ENCODE measurements at regions not wholly inside any gene's neighbourhood (a gene's known extent, or its start where the extent isn't known, plus 50 kb on each side); places are given as distances from the start of the nearest gene placed in this dataset.

- no peak overlapping the region for H3K4me3 ChIP-seq (ENCODE audit: control insufficient read depth in 2 of 3, extremely low read depth in 1 of 3, insufficient read depth in 2 of 3, low read depth in 1 of 3, low read length in 3 of 3)
- dilution Hi-C loops (cut with MboI; ENCODE audit: extremely low pct_ligation_motif_present, low sequenced_read_pairs) = no loop called here
- H3K27ac ChIP-seq (ENCODE audit: control insufficient read depth, insufficient read depth, low read length) = no peak overlapping the region
- peaks cover 6% of the 10 kb centered on the region for H3K4me1 ChIP-seq (ENCODE audit: control insufficient read depth, extremely low read depth, insufficient read depth, low read length)
- no peaks in the 10 kb centered on the region for H3K9me3 ChIP-seq (ENCODE audit: control insufficient read depth, low read depth, low read length)
- H3K79me2 ChIP-seq (ENCODE audit: control insufficient read depth, insufficient read depth, low read length) = no peaks in the 10 kb centered on the region
- no peaks in the 10 kb centered on the region for H3K27me3 ChIP-seq (ENCODE audit: control insufficient read depth, extremely low read depth, insufficient read depth, low read length)
- H4K20me1 ChIP-seq (ENCODE audit: control insufficient read depth, extremely low read depth, insufficient read depth, low read length) = no peaks in the 10 kb centered on the region
- H3K9ac ChIP-seq (ENCODE audit: control insufficient read depth, extremely low read depth, insufficient read depth, low read length) = no peak overlapping the region
- H3K36me3 ChIP-seq (ENCODE audit: control insufficient read depth in 2 of 2, extremely low read depth in 1 of 2, insufficient read depth in 2 of 2, low read length in 2 of 2) = no peaks in the 10 kb centered on the region
- no peak for DNase-seq (ENCODE audit: low read depth, low spot score)
- H3K4me2 ChIP-seq (ENCODE audit: control insufficient read depth, extremely low read depth, insufficient read depth, low read depth, low read length) = no peak overlapping the region
- no peak for TF ChIP-seq EZH2 (IDR thresholded peaks at IDR 0.05; ENCODE audit: low read length)
- no peak for TF ChIP-seq CTCF (optimal IDR thresholded peaks at IDR 0.05 in 1 of 3, IDR thresholded peaks at IDR 0.05 in 1 of 3, conservative IDR thresholded peaks at IDR 0.05 in 1 of 3; ENCODE audit: extremely low read depth in 1 of 3, insufficient read depth in 2 of 3, low read length in 3 of 3)
- FAIRE-seq = no peak
- peak overlapping the region; percentile 49 for H2AFZ ChIP-seq (ENCODE audit: control insufficient read depth, low read length)
- H3K9me1 ChIP-seq (ENCODE audit: control insufficient read depth, extremely low read depth, insufficient read depth, low read length) = no peaks in the 10 kb centered on the region
These were observed 52.3 kb upstream of the COL5A2 start for GRCh38 chr2:189231719-189232323.

- H3K27ac ChIP-seq (ENCODE audit: control insufficient read depth, insufficient read depth, low read length) = peak overlapping the region; percentile 37
- FAIRE-seq = no peak
- H3K4me1 ChIP-seq (ENCODE audit: control insufficient read depth, extremely low read depth, insufficient read depth, low read length) = peaks cover 6% of the 10 kb centered on the region
- no peaks in the 10 kb centered on the region for H3K9me1 ChIP-seq (ENCODE audit: control insufficient read depth, extremely low read depth, insufficient read depth, low read length)
- no peaks in the 10 kb centered on the region for H3K79me2 ChIP-seq (ENCODE audit: control insufficient read depth, insufficient read depth, low read length)
- H3K27me3 ChIP-seq (ENCODE audit: control insufficient read depth, extremely low read depth, insufficient read depth, low read length) = no peaks in the 10 kb centered on the region
- DNase-seq (ENCODE audit: low read depth, low spot score) = no peak
- no peaks in the 10 kb centered on the region for H3K9me3 ChIP-seq (ENCODE audit: control insufficient read depth, low read depth, low read length)
- TF ChIP-seq CTCF (optimal IDR thresholded peaks at IDR 0.05 in 1 of 3, IDR thresholded peaks at IDR 0.05 in 1 of 3, conservative IDR thresholded peaks at IDR 0.05 in 1 of 3; ENCODE audit: extremely low read depth in 1 of 3, insufficient read depth in 2 of 3, low read length in 3 of 3) (no peak), EZH2 (IDR thresholded peaks at IDR 0.05; ENCODE audit: low read length) (no peak)
- dilution Hi-C loops (cut with MboI; ENCODE audit: extremely low pct_ligation_motif_present, low sequenced_read_pairs) = no loop called here
- no peaks in the 10 kb centered on the region for H4K20me1 ChIP-seq (ENCODE audit: control insufficient read depth, extremely low read depth, insufficient read depth, low read length)
- H3K36me3 ChIP-seq (ENCODE audit: control insufficient read depth in 2 of 2, extremely low read depth in 1 of 2, insufficient read depth in 2 of 2, low read length in 2 of 2) = no peaks in the 10 kb centered on the region
- H2AFZ ChIP-seq (ENCODE audit: control insufficient read depth, low read length) = peak overlapping the region; percentile 29
- H3K4me2 ChIP-seq (ENCODE audit: control insufficient read depth, extremely low read depth, insufficient read depth, low read depth, low read length) = no peak overlapping the region
- no peak overlapping the region for H3K9ac ChIP-seq (ENCODE audit: control insufficient read depth, extremely low read depth, insufficient read depth, low read length)
- no peak overlapping the region for H3K4me3 ChIP-seq (ENCODE audit: control insufficient read depth in 2 of 3, extremely low read depth in 1 of 3, insufficient read depth in 2 of 3, low read depth in 1 of 3, low read length in 3 of 3)
These were observed 53.3 kb upstream of the COL5A2 start for GRCh38 chr2:189232759-189233406.

All from keratinocyte (primary cell).